Astrocyte (in vitro differentiated cells and primary cell): ENCODE measurements at regions not wholly inside any gene's neighbourhood (a gene's known extent, or its start where the extent isn't known, plus 50 kb on each side); places are given as distances from the start of the nearest gene placed in this dataset.

Source experiments
- DNase-seq: peaks from one replicate; pipeline ENCODE4 v3.0.0-alpha.2; 2010; ENCODE audit warnings: low read depth
- FAIRE-seq: peaks from 2 replicates; lab custom pipeline; 2011; peaks lifted over from hg19 to GRCh38; lab: Jason Lieb, UNC
- H2AFZ ChIP-seq: 2 replicates; pipeline ENCODE4 v1.6.0; 2012; ENCODE audit warnings: low read depth, low read length, inconsistent platforms
- H3K27ac ChIP-seq: 2 replicates; pipeline ENCODE4 v1.5.1; 2011; ENCODE audit warnings: low read depth, low read length, inconsistent platforms
- H3K27me3 ChIP-seq: 2 replicates; pipeline ENCODE4 v1.6.0; 2011; ENCODE audit warnings: low read length, inconsistent platforms; ENCODE audit not compliant: insufficient read depth
- H3K36me3 ChIP-seq: 2 replicates; pipeline ENCODE4 v1.5.1; 2011; ENCODE audit warnings: low read length, inconsistent platforms; ENCODE audit not compliant: insufficient read depth
- H3K4me1 ChIP-seq: 2 replicates; pipeline ENCODE4 v1.5.1; 2011; ENCODE audit warnings: low read length, inconsistent platforms; ENCODE audit not compliant: insufficient read depth
- H3K4me2 ChIP-seq: 2 replicates; pipeline ENCODE4 v1.6.0; 2012; ENCODE audit warnings: low read length, inconsistent platforms
- H3K4me3 ChIP-seq: 2 replicates; pipeline ENCODE4 v1.5.1; 2011; ENCODE audit warnings: low read depth, mild to moderate bottlenecking, low read length, inconsistent platforms; ENCODE audit not compliant: insufficient read depth
- H3K79me2 ChIP-seq: 2 replicates; pipeline ENCODE4 v1.6.0; 2012; ENCODE audit warnings: mild to moderate bottlenecking, low read length, inconsistent platforms; ENCODE audit not compliant: insufficient read depth
- H3K9ac ChIP-seq: 2 replicates; pipeline ENCODE4 v1.6.0; 2012; ENCODE audit warnings: mild to moderate bottlenecking, low read length, inconsistent platforms
- H3K9me3 ChIP-seq: 2 replicates; pipeline ENCODE4 v1.5.1; 2012; ENCODE audit warnings: low read depth, mild to moderate bottlenecking, low read length, inconsistent platforms; ENCODE audit not compliant: insufficient read depth
- H4K20me1 ChIP-seq: 2 replicates; pipeline ENCODE4 v1.6.0; 2012; ENCODE audit warnings: low read length, inconsistent platforms; ENCODE audit not compliant: insufficient read depth
- H3K27ac Mint-ChIP-seq: one replicate; pipeline ENCODE4 v1.8.0; 2021; ENCODE audit warnings: mild to moderate bottlenecking, mixed read lengths; ENCODE audit not compliant: unreplicated experiment
- H3K27me3 Mint-ChIP-seq: one replicate; pipeline ENCODE4 v1.8.0; 2021; ENCODE audit warnings: low read depth, mixed read lengths; ENCODE audit not compliant: unreplicated experiment
- H3K36me3 Mint-ChIP-seq: one replicate; pipeline ENCODE4 v1.8.0; 2021; ENCODE audit warnings: low read depth, mixed read lengths; ENCODE audit not compliant: unreplicated experiment
- H3K4me1 Mint-ChIP-seq: one replicate; pipeline ENCODE4 v1.8.0; 2021; ENCODE audit warnings: low read depth, mixed read lengths; ENCODE audit not compliant: unreplicated experiment
- H3K4me3 Mint-ChIP-seq: one replicate; pipeline ENCODE4 v1.8.0; 2021; ENCODE audit warnings: mild to moderate bottlenecking, moderate library complexity, mixed read lengths; ENCODE audit not compliant: unreplicated experiment
- H3K9me3 Mint-ChIP-seq: one replicate; pipeline ENCODE4 v1.8.0; 2021; ENCODE audit warnings: mild to moderate bottlenecking, mixed read lengths; ENCODE audit not compliant: unreplicated experiment
- CTCF ChIP-seq: IDR thresholded peaks from 2 replicates; pipeline ENCODE4 v1.5.1; 2011; ENCODE audit warnings: low read depth, mild to moderate bottlenecking, inconsistent platforms, low read length, moderate library complexity; ENCODE audit not compliant: insufficient read depth
- EZH2 ChIP-seq: IDR thresholded peaks from 2 replicates; pipeline ENCODE4 v1.6.1; 2012; ENCODE audit warnings: mild to moderate bottlenecking, low read length, inconsistent platforms; ENCODE audit not compliant: insufficient read depth

- Histone ChIP-seq H3K9ac (no peak overlapping the region), H3K9me3 (peaks cover 3% of the 10 kb centered on the region), H3K4me2 (no peak overlapping the region), H3K27me3 (no peaks in the 10 kb centered on the region), H4K20me1 (no peaks in the 10 kb centered on the region), H2AFZ (no peak overlapping the region), H3K36me3 (no peaks in the 10 kb centered on the region), H3K4me1 (no peaks in the 10 kb centered on the region), H3K4me3 (no peak overlapping the region), H3K79me2 (no peaks in the 10 kb centered on the region), H3K27ac (no peak overlapping the region)
- H3K4me1 Mint-ChIP-seq = no peaks in the 10 kb centered on the region
- H3K9me3 Mint-ChIP-seq = peaks cover 19% of the 10 kb centered on the region
- H3K27me3 Mint-ChIP-seq = peaks cover 21% of the 10 kb centered on the region
- FAIRE-seq = no peak
- no peak for TF ChIP-seq EZH2
- no peak for TF ChIP-seq CTCF
- peaks cover 2% of the 10 kb centered on the region for H3K36me3 Mint-ChIP-seq
- H3K27ac Mint-ChIP-seq = no peak overlapping the region
- H3K4me3 Mint-ChIP-seq = no peak overlapping the region
- no peak for DNase-seq
These were observed 116.3 kb upstream of the PPP2R2D start for GRCh38 chr10:131784363-131785120.

GRCh38 chr10:131785121-131785460 lies 115.7 kb upstream of the PPP2R2D start:
- Histone ChIP-seq H3K36me3 (no peaks in the 10 kb centered on the region), H3K27me3 (no peaks in the 10 kb centered on the region), H3K9me3 (peaks cover 3% of the 10 kb centered on the region), H3K79me2 (no peaks in the 10 kb centered on the region), H3K4me2 (no peak overlapping the region), H3K4me3 (no peak overlapping the region), H2AFZ (no peak overlapping the region), H3K27ac (no peak overlapping the region), H3K9ac (no peak overlapping the region), H3K4me1 (no peaks in the 10 kb centered on the region), H4K20me1 (no peaks in the 10 kb centered on the region)
- Mint-ChIP-seq H3K27me3 (peaks cover 21% of the 10 kb centered on the region), H3K36me3 (peaks cover 2% of the 10 kb centered on the region), H3K4me3 (no peak overlapping the region), H3K27ac (no peak overlapping the region), H3K4me1 (no peaks in the 10 kb centered on the region), H3K9me3 (peaks cover 19% of the 10 kb centered on the region)
- DNase-seq = no peak
- TF ChIP-seq EZH2 = no peak
- no peak for TF ChIP-seq CTCF
- FAIRE-seq = no peak
